GM23338 (cell line): ENCODE measurements at regions not wholly inside any gene's neighbourhood (a gene's known extent, or its start where the extent isn't known, plus 50 kb on each side); places are given as distances from the start of the nearest gene placed in this dataset.

Experiments used
- ATAC-seq: fragments of 200-7000 bp; cut with Tn5 transposase; 3 replicates; pipeline ENCODE4 v1.9.1; 2020
- DNase-seq: peaks from one replicate; pipeline ENCODE4 v3.0.0-alpha.2; 2015; ENCODE audit warnings: low spot score
- H2AFZ ChIP-seq: fragments of 200-600 bp; sonication (generic); 2 replicates; pipeline ENCODE4 v1.8.0; 2016; ENCODE audit warnings: antibody characterized with exemption, mild to moderate bottlenecking, moderate library complexity
- H3F3A ChIP-seq: fragments of 200-600 bp; sonication (generic); replicated peaks from 2 replicates; pipeline ENCODE4 v1.8.0; 2017; ENCODE audit warnings: antibody characterized with exemption, mixed run types, low read depth
- H3K27ac ChIP-seq: fragments of 200-600 bp; sonication (generic); 2 replicates; pipeline ENCODE4 v1.6.1; 2016; ENCODE audit warnings: low read depth
- H3K27me3 ChIP-seq: fragments of 200-600 bp; sonication (generic); 2 replicates; pipeline ENCODE4 v1.8.0; 2016; ENCODE audit warnings: mild to moderate bottlenecking, mixed run types, moderate library complexity; ENCODE audit not compliant: insufficient read depth
- H3K36me3 ChIP-seq: fragments of 200-600 bp; sonication (generic); 2 replicates; pipeline ENCODE4 v1.8.0; 2016; ENCODE audit warnings: mild to moderate bottlenecking; ENCODE audit not compliant: insufficient read depth
- H3K4me1 ChIP-seq: fragments of 200-600 bp; sonication (generic); 2 replicates; pipeline ENCODE4 v1.8.0; 2016; ENCODE audit warnings: mild to moderate bottlenecking, moderate library complexity; ENCODE audit not compliant: insufficient read depth
- H3K4me2 ChIP-seq: fragments of 200-600 bp; sonication (generic); 2 replicates; pipeline ENCODE4 v1.7.1; 2017; ENCODE audit warnings: mixed run types
- H3K4me3 ChIP-seq: fragments of 200-600 bp; sonication (generic); 2 replicates; pipeline ENCODE4 v1.6.1; 2016; ENCODE audit warnings: mixed run types
- H3K79me2 ChIP-seq: fragments of 200-600 bp; sonication (generic); replicated peaks from 2 replicates; pipeline ENCODE4 v1.8.0; 2017; ENCODE audit warnings: mild to moderate bottlenecking; ENCODE audit not compliant: insufficient read depth
- H3K9me2 ChIP-seq: fragments of 200-600 bp; sonication (generic); 2 replicates; pipeline ENCODE4 v1.8.0; 2017; ENCODE audit not compliant: insufficient read depth
- H4K20me1 ChIP-seq: fragments of 200-600 bp; sonication (generic); replicated peaks from 2 replicates; pipeline ENCODE4 v1.8.0; 2017; ENCODE audit warnings: mild to moderate bottlenecking; ENCODE audit not compliant: insufficient read depth
- H3K27ac Mint-ChIP-seq: 2 replicates; pipeline ENCODE4 v1.8.0; 2020; ENCODE audit warnings: inconsistent platforms, mild to moderate bottlenecking, moderate library complexity, mixed read lengths
- H3K27me3 Mint-ChIP-seq: 3 replicates; pipeline ENCODE4 v1.8.0; 2022; ENCODE audit warnings: low read depth, mild to moderate bottlenecking, moderate library complexity, mixed read lengths, inconsistent platforms; ENCODE audit not compliant: insufficient read depth, poor library complexity
- H3K36me3 Mint-ChIP-seq: 3 replicates; pipeline ENCODE4 v1.8.0; 2021; ENCODE audit warnings: low read depth, mild to moderate bottlenecking, inconsistent platforms, moderate library complexity, mixed read lengths
- H3K4me1 Mint-ChIP-seq: 3 replicates; pipeline ENCODE4 v1.8.0; 2020; ENCODE audit warnings: mild to moderate bottlenecking, inconsistent platforms, mixed read lengths
- H3K4me3 Mint-ChIP-seq: 3 replicates; pipeline ENCODE4 v1.8.0; 2021; ENCODE audit warnings: moderate library complexity, mild to moderate bottlenecking, inconsistent platforms, mixed read lengths
- H3K9me3 Mint-ChIP-seq: 3 replicates; pipeline ENCODE4 v1.8.0; 2020; ENCODE audit warnings: moderate library complexity, mild to moderate bottlenecking, inconsistent platforms, mixed read lengths
- CREB1 ChIP-seq: fragments of 250-450 bp; sonication (Bioruptor Pico); IDR thresholded peaks from 2 replicates; pipeline ENCODE4 v1.5.0; 2020; ENCODE audit warnings: low read depth, mild to moderate bottlenecking, moderate library complexity
- ETS1 ChIP-seq: IDR thresholded peaks from 2 replicates; pipeline ENCODE4 v1.6.1; 2016; ENCODE audit warnings: antibody characterized with exemption
- EZH2 ChIP-seq: fragments of 200-600 bp; sonication (generic); IDR thresholded peaks from one replicate; pipeline ENCODE4 v1.8.0; 2017; ENCODE audit warnings: antibody characterized with exemption, mild to moderate bottlenecking, low read depth; ENCODE audit not compliant: unreplicated experiment
- EZH2phosphoT487 ChIP-seq: fragments of 200-600 bp; sonication (generic); IDR thresholded peaks from one replicate; pipeline ENCODE4 v1.8.1; 2018; ENCODE audit warnings: antibody characterized with exemption; ENCODE audit not compliant: unreplicated experiment
- JUNB ChIP-seq: IDR thresholded peaks from one replicate; pipeline ENCODE4 v1.6.1; 2016; ENCODE audit warnings: antibody characterized with exemption; ENCODE audit not compliant: unreplicated experiment
- NANOG ChIP-seq: IDR thresholded peaks from 2 replicates; pipeline ENCODE4 v1.6.1; 2016; ENCODE audit warnings: antibody characterized with exemption, borderline replicate concordance
- POLR2AphosphoS5 ChIP-seq: IDR thresholded peaks from 2 replicates; pipeline ENCODE4 v1.6.1; 2016; ENCODE audit warnings: antibody characterized with exemption, low read depth
- REST ChIP-seq: IDR thresholded peaks from one replicate; pipeline ENCODE4 v1.6.1; 2018; ENCODE audit warnings: antibody characterized with exemption; ENCODE audit not compliant: unreplicated experiment
- STAT1 ChIP-seq: IDR thresholded peaks from one replicate; pipeline ENCODE4 v1.6.1; 2016; ENCODE audit warnings: antibody characterized with exemption; ENCODE audit not compliant: unreplicated experiment
- ZNF114 ChIP-seq: fragments of 250-450 bp; sonication (Bioruptor Pico); IDR thresholded peaks from 2 replicates; pipeline ENCODE4 v1.5.0; 2020; ENCODE audit warnings: mild to moderate bottlenecking, moderate library complexity
- ZNF331 ChIP-seq: fragments of 250-450 bp; sonication (Bioruptor Pico); IDR thresholded peaks from 2 replicates; pipeline ENCODE4 v1.5.0; 2020; ENCODE audit warnings: low read depth, mild to moderate bottlenecking, moderate library complexity
- TF ChIP-seq, protein P1 (sequence below), 2 experiments: fragments of 200-600 bp in 1 of 2; sonication (generic) in 1 of 2; conservative IDR thresholded peaks; 2 replicates each; pipeline versions ENCODE4 v1.5.1 to v1.6.1; 2016 to 2017; ENCODE audit warnings: antibody characterized with exemption in 2 of 2, low read depth in 2 of 2, mild to moderate bottlenecking in 2 of 2, moderate library complexity in 1 of 2

DNA sequence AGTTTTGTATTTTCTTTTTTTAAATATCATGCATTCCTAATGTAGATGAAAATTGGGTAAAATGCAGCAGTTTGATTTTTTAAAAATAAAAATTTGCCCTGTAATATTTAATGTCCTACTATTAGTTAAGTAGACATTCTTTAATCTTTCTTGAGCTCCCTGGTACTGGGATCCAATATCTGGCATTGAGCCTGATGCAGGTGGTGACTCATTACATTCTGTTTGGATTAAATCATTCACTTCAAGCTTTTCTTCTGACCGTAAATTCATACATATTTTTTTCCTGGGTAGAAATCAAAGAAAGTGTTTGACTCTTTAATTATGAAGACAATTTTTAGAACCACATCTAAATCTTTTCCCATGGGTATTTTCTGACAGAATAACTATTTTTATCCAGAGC lies 768.8 kb upstream of the SLC35B3 start:
- Histone ChIP-seq H3K4me2 (no peak overlapping the region), H3K27ac (no peak overlapping the region), H3K9me2 (no peaks in the 10 kb centered on the region), H3K79me2 (no peaks in the 10 kb centered on the region), H3K4me1 (no peaks in the 10 kb centered on the region), H3K4me3 (no peak overlapping the region), H4K20me1 (no peaks in the 10 kb centered on the region), H3F3A (no peaks in the 10 kb centered on the region), H2AFZ (no peak overlapping the region), H3K36me3 (no peaks in the 10 kb centered on the region), H3K27me3 (no peaks in the 10 kb centered on the region)
- no peaks in the 10 kb centered on the region for H3K27me3 Mint-ChIP-seq
- no peak for ATAC-seq
- DNase-seq, result no peak
- H3K4me3 Mint-ChIP-seq, result no peak overlapping the region
- H3K4me1 Mint-ChIP-seq, result peaks cover 16% of the 10 kb centered on the region
- no peaks in the 10 kb centered on the region for H3K36me3 Mint-ChIP-seq
- no peaks in the 10 kb centered on the region for H3K9me3 Mint-ChIP-seq
- TF ChIP-seq ETS1, result no peak
- TF ChIP-seq JUNB, result no peak
- TF ChIP-seq STAT1, result no peak
- TF ChIP-seq POLR2AphosphoS5, result no peak
- TF ChIP-seq EZH2phosphoT487, result no peak
- TF ChIP-seq REST, result no peak
- TF ChIP-seq ZNF331, result no peak
- no peak for TF ChIP-seq EZH2
- TF ChIP-seq NANOG, result no peak
- no peak overlapping the region for H3K27ac Mint-ChIP-seq

DNA sequence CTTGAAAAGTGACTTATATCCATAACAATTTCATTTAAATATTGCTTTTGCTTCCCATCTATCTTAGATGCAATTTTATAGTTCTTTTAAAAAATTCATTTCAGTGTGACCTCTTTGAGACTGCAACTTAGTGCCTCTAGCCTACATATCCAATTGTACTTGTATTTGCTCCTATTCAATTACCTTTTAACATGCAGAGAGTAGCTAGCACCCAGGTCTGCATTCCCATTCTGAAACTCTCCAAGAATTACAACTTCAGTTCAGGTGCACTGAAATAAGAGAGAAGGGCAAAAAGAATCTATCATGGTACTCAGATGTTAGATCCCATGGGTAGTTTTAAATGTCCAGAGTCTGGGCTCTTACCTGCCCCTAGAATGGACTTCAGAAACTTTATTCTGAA lies 765.4 kb upstream of the SLC35B3 start:
- ATAC-seq, result peak; percentile 63
- no peak overlapping the region for H3K27ac Mint-ChIP-seq
- TF ChIP-seq POLR2AphosphoS5 (no peak), ETS1 (no peak), ZNF114 (CRISPR knock-in tag) (no peak), EZH2 (no peak), STAT1 (no peak), ZNF331 (no peak), CREB1 (CRISPR knock-in tag) (no peak), JUNB (no peak)
- TF ChIP-seq, protein P1, sequence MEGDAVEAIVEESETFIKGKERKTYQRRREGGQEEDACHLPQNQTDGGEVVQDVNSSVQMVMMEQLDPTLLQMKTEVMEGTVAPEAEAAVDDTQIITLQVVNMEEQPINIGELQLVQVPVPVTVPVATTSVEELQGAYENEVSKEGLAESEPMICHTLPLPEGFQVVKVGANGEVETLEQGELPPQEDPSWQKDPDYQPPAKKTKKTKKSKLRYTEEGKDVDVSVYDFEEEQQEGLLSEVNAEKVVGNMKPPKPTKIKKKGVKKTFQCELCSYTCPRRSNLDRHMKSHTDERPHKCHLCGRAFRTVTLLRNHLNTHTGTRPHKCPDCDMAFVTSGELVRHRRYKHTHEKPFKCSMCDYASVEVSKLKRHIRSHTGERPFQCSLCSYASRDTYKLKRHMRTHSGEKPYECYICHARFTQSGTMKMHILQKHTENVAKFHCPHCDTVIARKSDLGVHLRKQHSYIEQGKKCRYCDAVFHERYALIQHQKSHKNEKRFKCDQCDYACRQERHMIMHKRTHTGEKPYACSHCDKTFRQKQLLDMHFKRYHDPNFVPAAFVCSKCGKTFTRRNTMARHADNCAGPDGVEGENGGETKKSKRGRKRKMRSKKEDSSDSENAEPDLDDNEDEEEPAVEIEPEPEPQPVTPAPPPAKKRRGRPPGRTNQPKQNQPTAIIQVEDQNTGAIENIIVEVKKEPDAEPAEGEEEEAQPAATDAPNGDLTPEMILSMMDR (conservative IDR thresholded peaks at IDR 0.05; ENCODE audit: low read depth in 2 of 2), result no peak

More for the DNA sequence above, 765.4 kb upstream of the SLC35B3 start:
- H3K4me3 ChIP-seq, result no peak overlapping the region
- Mint-ChIP-seq H3K9me3 (no peaks in the 10 kb centered on the region), H3K4me1 (peaks cover 16% of the 10 kb centered on the region), H3K27me3 (no peaks in the 10 kb centered on the region), H3K4me3 (no peak overlapping the region), H3K36me3 (no peaks in the 10 kb centered on the region)
- no peak overlapping the region for H2AFZ ChIP-seq
- H3K27ac ChIP-seq, result no peak overlapping the region
- no peaks in the 10 kb centered on the region for H3F3A ChIP-seq
- H4K20me1 ChIP-seq, result no peaks in the 10 kb centered on the region
- no peaks in the 10 kb centered on the region for H3K9me2 ChIP-seq
- H3K4me1 ChIP-seq, result no peaks in the 10 kb centered on the region
- no peaks in the 10 kb centered on the region for H3K36me3 ChIP-seq
- no peaks in the 10 kb centered on the region for H3K27me3 ChIP-seq
- peak; percentile 13 for DNase-seq
- H3K4me2 ChIP-seq, result no peak overlapping the region
- H3K79me2 ChIP-seq, result no peaks in the 10 kb centered on the region
